Esophagus (tissue), 2 donors: ENCODE measurements at regions not wholly inside any gene's neighbourhood (a gene's known extent, or its start where the extent isn't known, plus 50 kb on each side); places are given as distances from the start of the nearest gene placed in this dataset.

Experiments used
- H3K27ac ChIP-seq, 2 donors: one replicate each; pipeline ENCODE4 v1.5.1; 2013; ENCODE audit warnings: low read depth in 2 of 2, mild to moderate bottlenecking in 2 of 2, inconsistent platforms in 1 of 2, low read length in 1 of 2, moderate library complexity in 1 of 2
- H3K27me3 ChIP-seq, 2 donors: one replicate each; pipeline ENCODE4 v1.6.1; 2013; ENCODE audit warnings: low read length in 2 of 2, control low read depth in 1 of 2, mild to moderate bottlenecking in 1 of 2; ENCODE audit not compliant: insufficient read depth in 2 of 2, control insufficient read depth in 1 of 2
- H3K36me3 ChIP-seq, 2 donors: one replicate each; pipeline ENCODE4 v1.6.1; 2013; ENCODE audit warnings: low read length in 1 of 2; ENCODE audit not compliant: control insufficient read depth in 2 of 2, insufficient read depth in 2 of 2
- H3K4me1 ChIP-seq, 2 donors: one replicate each; pipeline ENCODE4 v1.6.1; 2013; ENCODE audit warnings: low read length in 1 of 2; ENCODE audit not compliant: control insufficient read depth in 2 of 2, insufficient read depth in 2 of 2
- H3K4me3 ChIP-seq, 2 donors: one replicate each; pipeline ENCODE4 v1.5.1; 2013; ENCODE audit warnings: low read length in 2 of 2, mild to moderate bottlenecking in 2 of 2, low read depth in 1 of 2, moderate library complexity in 1 of 2
- H3K9me3 ChIP-seq, 2 donors: one replicate each; pipeline ENCODE4 v1.6.1; 2013; ENCODE audit warnings: mild to moderate bottlenecking in 2 of 2, low read depth in 1 of 2, low read length in 1 of 2, moderate library complexity in 1 of 2; ENCODE audit not compliant: control insufficient read depth in 2 of 2, insufficient read depth in 1 of 2
- WGBS, 2 donors: extraction: QIAGEN DNeasy Blood & Tissue Kit; methylation state at CpG; one replicate each; pipeline ENCODE4 v1.1.7; 2013; 5-methylcytosine and 5-hydroxymethylcytosine counted together
- donor health status: healthy with polysubstance abuse.
- donor health status: Bipolar disorder and iron deficiency.

- Histone ChIP-seq H3K4me1 (no peaks in the 10 kb centered on the region), H3K27me3 (no peaks in the 10 kb centered on the region), H3K27ac (no peak overlapping the region), H3K9me3 (no peaks in the 10 kb centered on the region), H3K36me3 (no peaks in the 10 kb centered on the region), H3K4me3 (no peak overlapping the region)
- 83 to 84% methylated on average over 4 of the region's 4 CpGs for WGBS, 2 donors
Measured at GRCh38 chr15:81567924-81568323, 193.9 kb upstream of the TMC3 start.

DNA sequence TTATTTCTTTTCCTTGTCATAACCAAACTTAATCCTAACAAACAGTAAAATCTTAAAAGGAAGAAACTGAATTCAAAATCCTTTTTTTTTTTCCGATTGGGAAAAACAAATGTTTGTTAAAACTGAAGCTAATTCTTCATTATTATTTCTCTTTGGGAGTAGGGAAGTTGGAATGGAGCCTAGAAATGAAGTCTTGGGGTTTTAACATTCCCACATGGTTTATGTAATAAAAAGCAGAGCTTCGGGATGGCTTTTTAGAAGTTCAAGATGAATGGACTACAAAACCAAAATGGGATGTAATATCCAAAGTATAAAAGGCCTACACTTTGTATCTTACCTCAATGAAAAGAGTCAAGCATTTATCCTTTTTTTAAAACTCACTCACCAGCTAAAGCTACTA is 189.0 kb upstream of the TMC3 start:
- Histone ChIP-seq H3K27ac (no peak overlapping the region), H3K4me1 (no peaks in the 10 kb centered on the region), H3K4me3 (no peak overlapping the region), H3K36me3 (no peaks in the 10 kb centered on the region), H3K9me3 (no peaks in the 10 kb centered on the region), H3K27me3 (no peaks in the 10 kb centered on the region)
- 47 to 66% methylated on average over 2 of the region's 2 CpGs for WGBS, 2 donors

- no peaks in the 10 kb centered on the region for H3K9me3 ChIP-seq
- 75 to 82% methylated on average over 1 of the region's 1 CpG for WGBS, 2 donors
- H3K27me3 ChIP-seq = no peaks in the 10 kb centered on the region
- no peak overlapping the region for H3K27ac ChIP-seq
- H3K4me3 ChIP-seq = no peak overlapping the region
- H3K4me1 ChIP-seq = no peaks in the 10 kb centered on the region
- no peaks in the 10 kb centered on the region for H3K36me3 ChIP-seq
Measured at GRCh38 chr15:81560405-81560804, 186.4 kb upstream of the TMC3 start.

- Histone ChIP-seq H3K27ac (no peak overlapping the region), H3K9me3 (no peaks in the 10 kb centered on the region)
- whole genome bisulfite sequencing, 2 donors = 84 to 85% methylated on average over 2 of the region's 2 CpGs
Measured at GRCh38 chr15:81558056-81558455, 184.0 kb upstream of the TMC3 start.

GRCh38 chr15:81555346-81555745 is 181.3 kb upstream of the TMC3 start:
- WGBS, 2 donors = 91 to 92% methylated on average over 4 of the region's 4 CpGs
- no peaks in the 10 kb centered on the region for H3K4me1 ChIP-seq
- no peaks in the 10 kb centered on the region for H3K9me3 ChIP-seq
- H3K4me3 ChIP-seq = no peak overlapping the region
- H3K36me3 ChIP-seq = no peaks in the 10 kb centered on the region
- no peak overlapping the region for H3K27ac ChIP-seq
- no peaks in the 10 kb centered on the region for H3K27me3 ChIP-seq

More at GRCh38 chr15:81558056-81558455, 184.0 kb upstream of the TMC3 start:
- Histone ChIP-seq H3K36me3 (no peaks in the 10 kb centered on the region), H3K4me1 (no peaks in the 10 kb centered on the region), H3K4me3 (no peak overlapping the region), H3K27me3 (no peaks in the 10 kb centered on the region)

DNA sequence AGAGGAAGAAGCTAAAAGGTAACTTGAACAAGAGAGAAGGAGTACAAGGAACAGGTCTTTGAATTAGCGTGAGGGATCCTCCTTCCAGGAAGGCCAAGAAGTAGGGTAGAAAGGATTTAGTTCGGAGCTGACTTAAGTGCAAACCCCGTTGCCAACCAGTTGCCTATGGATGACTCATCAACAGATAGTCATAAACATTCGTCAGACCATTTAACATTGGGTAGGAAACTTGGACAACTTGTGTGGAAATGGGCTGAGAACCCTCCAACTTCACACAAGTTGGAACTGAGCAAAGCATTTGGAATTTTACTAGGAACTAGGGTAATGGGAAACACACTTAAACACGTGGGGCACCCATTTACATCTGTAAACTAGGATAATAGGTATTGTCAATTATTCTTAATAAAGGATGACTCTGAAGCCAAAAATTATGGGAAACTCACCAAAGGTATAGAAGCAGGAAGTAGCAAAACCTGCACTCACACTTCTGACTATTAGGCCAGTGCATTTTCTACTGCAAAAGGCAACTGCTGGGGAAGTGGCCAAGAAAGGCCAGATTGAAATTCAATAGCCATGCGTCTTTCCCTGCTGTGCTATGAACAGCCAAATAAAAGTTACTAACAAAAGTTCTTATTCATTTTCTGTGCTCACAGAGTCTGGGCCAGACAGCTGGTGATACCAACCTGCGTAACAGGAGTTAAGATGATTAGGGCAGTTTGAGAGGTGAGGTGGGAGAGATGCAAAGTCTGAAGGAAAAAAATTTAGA is 174.5 kb upstream of the TMC3 start:
- Histone ChIP-seq H3K27me3 (no peaks in the 10 kb centered on the region), H3K36me3 (no peaks in the 10 kb centered on the region), H3K4me1 (no peaks in the 10 kb centered on the region), H3K27ac (no peak overlapping the region), H3K9me3 (no peaks in the 10 kb centered on the region), H3K4me3 (no peak overlapping the region)
- 72 to 73% methylated on average over 7 of the region's 7 CpGs for whole genome bisulfite sequencing, 2 donors

GRCh38 chr15:81547521-81548132 is 173.6 kb upstream of the TMC3 start:
- no peak overlapping the region for H3K4me3 ChIP-seq
- H3K4me1 ChIP-seq = no peaks in the 10 kb centered on the region
- WGBS, 2 donors = 94% methylated on average over 2 of the region's 2 CpGs
- no peaks in the 10 kb centered on the region for H3K27me3 ChIP-seq
- no peaks in the 10 kb centered on the region for H3K9me3 ChIP-seq
- H3K36me3 ChIP-seq = no peaks in the 10 kb centered on the region
- no peak overlapping the region for H3K27ac ChIP-seq

DNA sequence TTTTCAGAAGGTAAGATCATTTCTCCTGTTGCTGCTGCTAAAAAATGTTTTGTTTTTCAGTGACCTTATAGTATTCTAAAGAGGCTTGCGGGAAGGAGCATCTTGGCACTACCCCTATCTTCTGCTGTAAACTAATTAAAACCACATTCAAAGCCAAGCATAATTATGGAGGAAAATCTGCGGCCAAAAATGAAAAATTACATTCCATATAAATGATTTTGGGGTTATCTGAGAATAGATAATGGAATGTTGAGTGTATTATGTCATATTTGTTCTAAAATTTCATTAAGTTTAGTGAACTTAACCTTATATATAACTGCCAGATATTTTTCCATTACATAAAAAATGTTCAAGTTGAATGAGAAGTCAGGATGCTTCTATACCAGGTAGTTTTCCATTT is 170.4 kb upstream of the TMC3 start:
- WGBS, 2 donors = 75 to 79% methylated on average over 2 of the region's 2 CpGs
- no peak overlapping the region for H3K4me3 ChIP-seq
- H3K27ac ChIP-seq = no peak overlapping the region
- no peaks in the 10 kb centered on the region for H3K4me1 ChIP-seq
- no peaks in the 10 kb centered on the region for H3K9me3 ChIP-seq
- no peaks in the 10 kb centered on the region for H3K36me3 ChIP-seq
- H3K27me3 ChIP-seq = no peaks in the 10 kb centered on the region

GRCh38 chr15:81540909-81541308 is 166.9 kb upstream of the TMC3 start:
- Histone ChIP-seq H3K4me1 (no peaks in the 10 kb centered on the region), H3K4me3 (no peak overlapping the region), H3K9me3 (no peaks in the 10 kb centered on the region), H3K27ac (no peak overlapping the region), H3K36me3 (no peaks in the 10 kb centered on the region), H3K27me3 (no peaks in the 10 kb centered on the region)

DNA sequence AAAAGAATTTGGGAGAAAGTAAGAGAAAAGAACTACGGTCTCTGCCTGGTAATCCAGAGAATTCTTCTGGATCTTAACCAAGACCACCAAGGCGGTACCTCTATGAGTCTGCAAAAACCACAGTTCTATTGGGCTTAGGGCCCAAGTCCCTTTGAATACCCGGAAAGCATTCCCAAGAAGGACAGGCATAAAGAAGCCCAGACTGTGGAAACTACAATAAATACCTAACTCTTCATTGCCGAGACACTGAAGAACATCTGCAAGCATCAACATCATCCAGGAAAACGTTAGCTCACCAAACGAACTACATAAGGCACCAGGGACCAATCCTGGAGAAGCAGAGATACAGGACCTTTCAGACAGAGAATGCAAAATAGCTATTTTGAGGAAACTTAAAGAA is 162.3 kb upstream of the TMC3 start:
- H3K9me3 ChIP-seq = no peaks in the 10 kb centered on the region
- no peak overlapping the region for H3K4me3 ChIP-seq
- H3K36me3 ChIP-seq = no peaks in the 10 kb centered on the region
- H3K4me1 ChIP-seq = no peaks in the 10 kb centered on the region
- H3K27me3 ChIP-seq = no peaks in the 10 kb centered on the region
- WGBS, 2 donors = 74 to 83% methylated on average over 6 of the region's 6 CpGs
- H3K27ac ChIP-seq = no peak overlapping the region
